ENCODE measurements at regions not wholly inside any gene's neighbourhood (a gene's known extent, or its start where the extent isn't known, plus 50 kb on each side); places are given as distances from the start of the nearest gene placed in this dataset.

- Histone ChIP-seq H3K4me1 (ENCODE audit: insufficient read depth, low read length) (no peaks in the 10 kb centered on the region), H3K9me3 (ENCODE audit: low read length) (no peaks in the 10 kb centered on the region), H3K9ac (ENCODE audit: insufficient read depth, low read depth, low read length) (no peak overlapping the region), H3K4me3 (replicated peaks in 1 of 3; ENCODE audit: insufficient read depth in 1 of 3, low read depth in 2 of 3, low read length in 3 of 3) (no peak overlapping the region), H3K79me2 (ENCODE audit: insufficient read depth, low read length) (no peaks in the 10 kb centered on the region), H3K4me2 (ENCODE audit: low read depth, low read length) (no peak overlapping the region), H3K27me3 (ENCODE audit: control insufficient read depth in 1 of 2, insufficient read depth in 2 of 2, low read length in 2 of 2) (no peaks in the 10 kb centered on the region), H3K27ac (ENCODE audit: extremely low read length, insufficient read depth, low read length) (no peak overlapping the region), H3K36me3 (replicated peaks in 1 of 2; ENCODE audit: control insufficient read depth in 1 of 2, insufficient read depth in 2 of 2, low read length in 2 of 2) (no peaks in the 10 kb centered on the region), H2AFZ (ENCODE audit: low read length) (no peak overlapping the region), H4K20me1 (ENCODE audit: insufficient read depth, low read length) (no peaks in the 10 kb centered on the region)
- no peak for ATAC-seq
- ChIA-PET POLR2A (no interaction called here), CTCF (ENCODE audit: low intra/inter-chr PET ratio, low total read pairs) (no interaction called here)
- no peak for FAIRE-seq
- 0% methylated on average over 1 of the region's 1 CpG for WGBS (ENCODE audit: low lambda C conversion rate)
- TF ChIP-seq SMARCC2 (IDR thresholded peaks at IDR 0.05) (no peak), ZFP41 (CRISPR knock-in tag; IDR thresholded peaks at IDR 0.05; ENCODE audit: borderline replicate concordance) (no peak), PRMT3 (CRISPR knock-in tag; IDR thresholded peaks at IDR 0.05; ENCODE audit: borderline replicate concordance, low read depth) (no peak), TGIF2 (CRISPR knock-in tag; IDR thresholded peaks at IDR 0.05) (no peak), REL (CRISPR knock-in tag; conservative IDR thresholded peaks at IDR 0.05) (no peak), GPN1 (CRISPR knock-in tag; IDR thresholded peaks at IDR 0.05; ENCODE audit: borderline replicate concordance) (no peak), PHF8 (CRISPR knock-in tag; IDR thresholded peaks at IDR 0.05) (no peak)
- BruUV-seq (replicated peaks), result no TSS peak
- no peak for DNase-seq (ENCODE audit: low spot score)
- intact Hi-C loops (cut with micrococcal nuclease; ENCODE audit: unreplicated experiment), result no loop called here
- in situ Hi-C loops (cut with HindIII; ENCODE audit: extremely low pct_ligation_motif_present, low pct_unique_long_range_greater_than_20kb), result no loop called here
Observed at GRCh38 chr5:120938604-120939003, 474.5 kb downstream of the PRR16 start.

- H3K27ac ChIP-seq (ENCODE audit: extremely low read length, insufficient read depth, low read length), result no peak overlapping the region
- H3K36me3 ChIP-seq (replicated peaks in 1 of 2; ENCODE audit: control insufficient read depth in 1 of 2, insufficient read depth in 2 of 2, low read length in 2 of 2), result no peaks in the 10 kb centered on the region
- no peaks in the 10 kb centered on the region for H3K4me1 ChIP-seq (ENCODE audit: insufficient read depth, low read length)
- no peaks in the 10 kb centered on the region for H3K9me3 ChIP-seq (ENCODE audit: low read length)
- no TSS peak for BruUV-seq (replicated peaks)
- CTCF ChIA-PET (ENCODE audit: low intra/inter-chr PET ratio, low total read pairs), result no interaction called here
- no peak for ATAC-seq
- no peaks in the 10 kb centered on the region for H3K79me2 ChIP-seq (ENCODE audit: insufficient read depth, low read length)
- POLR2A ChIA-PET, result no interaction called here
- no peak overlapping the region for H3K4me2 ChIP-seq (ENCODE audit: low read depth, low read length)
- in situ Hi-C loops (cut with HindIII; ENCODE audit: extremely low pct_ligation_motif_present, low pct_unique_long_range_greater_than_20kb) (no loop called here), intact Hi-C loops (cut with micrococcal nuclease; ENCODE audit: unreplicated experiment) (no loop called here)
- no peak for DNase-seq (ENCODE audit: low spot score)
- H3K9ac ChIP-seq (ENCODE audit: insufficient read depth, low read depth, low read length), result no peak overlapping the region
- no peak for FAIRE-seq
- H3K27me3 ChIP-seq (ENCODE audit: control insufficient read depth in 1 of 2, insufficient read depth in 2 of 2, low read length in 2 of 2), result no peaks in the 10 kb centered on the region
- H3K4me3 ChIP-seq (replicated peaks in 1 of 3; ENCODE audit: insufficient read depth in 1 of 3, low read depth in 2 of 3, low read length in 3 of 3), result no peak overlapping the region
- H4K20me1 ChIP-seq (ENCODE audit: insufficient read depth, low read length), result no peaks in the 10 kb centered on the region
- 11% methylated on average over 8 of the region's 8 CpGs for WGBS (ENCODE audit: low lambda C conversion rate)
- H2AFZ ChIP-seq (ENCODE audit: low read length), result no peak overlapping the region
- TF ChIP-seq HBP1 (CRISPR knock-in tag; IDR thresholded peaks at IDR 0.05; ENCODE audit: low read depth), result no peak
- no peak for TF ChIP-seq ZZZ3 (CRISPR knock-in tag; IDR thresholded peaks at IDR 0.05; ENCODE audit: borderline replicate concordance)
- TF ChIP-seq HNRNPH1 (optimal IDR thresholded peaks at IDR 0.05; ENCODE audit: low read depth, low read length), result no peak
- no peak for TF ChIP-seq ARID5B (CRISPR knock-in tag; IDR thresholded peaks at IDR 0.05)
- TF ChIP-seq ZMAT5 (CRISPR knock-in tag; IDR thresholded peaks at IDR 0.05; ENCODE audit: borderline replicate concordance, low read depth), result no peak
- TF ChIP-seq FOXP1 (IDR thresholded peaks at IDR 0.05), result no peak
- TF ChIP-seq FOXP1 (CRISPR knock-in tag; IDR thresholded peaks at IDR 0.05), result no peak
- TF ChIP-seq PITX1 (CRISPR knock-in tag; IDR thresholded peaks at IDR 0.05), result no peak
Observed at GRCh38 chr5:120942596-120943350, 478.7 kb downstream of the PRR16 start.
